Activated CD4-positive, alpha-beta T cell treated with anti-CD3 and anti-CD28 coated beads, Interleukin-2, amount 10 ng/mL, durations not matched to agents 7 days and 5 days (primary cell): ENCODE measurements at regions not wholly inside any gene's neighbourhood (a gene's known extent, or its start where the extent isn't known, plus 50 kb on each side); places are given as distances from the start of the nearest gene placed in this dataset.

ENCODE experiments used
- CTCF ChIA-PET: fragments of 350-600 bp; sonication (Branson Sonifier 250); formaldehyde crosslinking; loops from one replicate; lab custom pipeline; 2021; ENCODE audit warnings: antibody characterized with exemption; lab: Charles Lee
- POLR2A ChIA-PET: fragments of 350-600 bp; sonication (Branson Sonifier 250); formaldehyde crosslinking; loops from one replicate; lab custom pipeline; 2021; ENCODE audit warnings: antibody characterized with exemption; lab: Charles Lee
- DNase-seq: peaks from one replicate; pipeline ENCODE4 v3.0.0-alpha.2; 2020
- H3K27ac Mint-ChIP-seq: one replicate; pipeline ENCODE4 v1.8.0; 2021; ENCODE audit warnings: mild to moderate bottlenecking, moderate library complexity, mixed read lengths
- H3K27me3 Mint-ChIP-seq: one replicate; pipeline ENCODE4 v1.8.0; 2021; ENCODE audit warnings: mixed read lengths
- H3K36me3 Mint-ChIP-seq: one replicate; pipeline ENCODE4 v1.8.0; 2021; ENCODE audit warnings: low read depth, mixed read lengths
- H3K4me1 Mint-ChIP-seq: one replicate; pipeline ENCODE4 v1.8.0; 2021; ENCODE audit warnings: mixed read lengths
- H3K4me3 Mint-ChIP-seq: one replicate; pipeline ENCODE4 v1.8.0; 2021; ENCODE audit warnings: mild to moderate bottlenecking, moderate library complexity, mixed read lengths
- H3K9me3 Mint-ChIP-seq: one replicate; pipeline ENCODE4 v1.8.0; 2021; ENCODE audit warnings: mixed read lengths

GRCh38 chr10:44660271-44660670 is 250.9 kb upstream of the TMEM72 start:
- no peaks in the 10 kb centered on the region for H3K36me3 Mint-ChIP-seq
- H3K27me3 Mint-ChIP-seq: peaks cover 3% of the 10 kb centered on the region
- no peak for DNase-seq
- ChIA-PET POLR2A (no interaction called here), CTCF (no interaction called here)
- no peaks in the 10 kb centered on the region for H3K4me1 Mint-ChIP-seq
- H3K4me3 Mint-ChIP-seq: no peak overlapping the region
- H3K27ac Mint-ChIP-seq: no peak overlapping the region
- H3K9me3 Mint-ChIP-seq: no peaks in the 10 kb centered on the region

- no peaks in the 10 kb centered on the region for H3K4me1 Mint-ChIP-seq
- ChIA-PET CTCF (no interaction called here), POLR2A (no interaction called here)
- H3K27ac Mint-ChIP-seq: no peak overlapping the region
- no peak for DNase-seq
- H3K4me3 Mint-ChIP-seq: no peak overlapping the region
- no peaks in the 10 kb centered on the region for H3K36me3 Mint-ChIP-seq
- peaks cover 3% of the 10 kb centered on the region for H3K27me3 Mint-ChIP-seq
- H3K9me3 Mint-ChIP-seq: no peaks in the 10 kb centered on the region
Observed at GRCh38 chr10:44662051-44662450, 249.1 kb upstream of the TMEM72 start.

- Mint-ChIP-seq H3K27ac (no peak overlapping the region), H3K27me3 (no peaks in the 10 kb centered on the region), H3K9me3 (peaks cover 2% of the 10 kb centered on the region), H3K4me1 (no peaks in the 10 kb centered on the region), H3K4me3 (no peak overlapping the region), H3K36me3 (no peaks in the 10 kb centered on the region)
- DNase-seq: no peak
- POLR2A ChIA-PET: no interaction called here
- CTCF ChIA-PET: no interaction called here
Observed at GRCh38 chr10:44668336-44668735, 242.8 kb upstream of the TMEM72 start.

- POLR2A ChIA-PET: no interaction called here
- no peak overlapping the region for H3K27ac Mint-ChIP-seq
- H3K4me3 Mint-ChIP-seq: no peak overlapping the region
- H3K27me3 Mint-ChIP-seq: no peaks in the 10 kb centered on the region
- DNase-seq: no peak
- no peaks in the 10 kb centered on the region for H3K36me3 Mint-ChIP-seq
- no peaks in the 10 kb centered on the region for H3K4me1 Mint-ChIP-seq
- CTCF ChIA-PET: no interaction called here
- peaks cover 2% of the 10 kb centered on the region for H3K9me3 Mint-ChIP-seq
Observed at GRCh38 chr10:44671319-44671718, 239.8 kb upstream of the TMEM72 start.

DNA sequence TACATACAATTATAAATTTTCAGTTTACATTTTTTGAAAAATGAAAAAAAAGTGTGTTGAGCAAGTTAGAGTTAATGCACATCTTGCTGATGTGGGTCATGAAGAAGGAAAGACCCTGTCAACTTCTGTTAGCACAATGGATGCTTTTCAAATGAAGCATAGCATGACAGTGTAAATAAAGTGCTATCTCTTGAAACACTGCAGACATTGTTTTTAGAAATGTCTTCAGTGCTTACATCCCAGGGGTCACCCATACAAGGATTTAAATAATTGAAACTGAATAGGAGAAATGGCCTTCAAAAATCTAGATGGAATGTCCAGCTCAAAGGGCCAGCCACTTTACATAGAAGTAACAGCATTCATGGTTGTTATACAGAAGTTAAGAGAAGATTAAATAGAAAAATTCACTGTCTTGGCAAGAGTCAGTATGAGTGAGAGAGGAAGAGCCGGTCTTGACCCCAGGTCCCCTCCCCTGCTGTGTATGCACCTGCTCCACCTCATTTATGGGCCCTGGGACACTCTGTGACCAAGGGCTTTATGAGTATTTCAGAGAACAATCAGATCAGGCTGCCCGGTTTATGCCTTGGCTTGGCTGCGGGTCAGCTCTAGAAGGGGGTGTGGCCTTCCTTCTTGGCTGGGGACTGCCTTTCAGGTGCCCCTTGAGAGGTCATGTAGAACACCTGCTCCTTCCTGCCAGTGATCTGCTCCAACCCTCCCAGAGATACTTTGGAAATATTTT is 237.7 kb upstream of the TMEM72 start:
- DNase-seq: no peak
- Mint-ChIP-seq H3K27ac (no peak overlapping the region), H3K4me1 (no peaks in the 10 kb centered on the region), H3K27me3 (peaks cover 4% of the 10 kb centered on the region), H3K36me3 (no peaks in the 10 kb centered on the region), H3K9me3 (no peaks in the 10 kb centered on the region), H3K4me3 (no peak overlapping the region)
- POLR2A ChIA-PET: no interaction called here
- CTCF ChIA-PET: no interaction called here

DNA sequence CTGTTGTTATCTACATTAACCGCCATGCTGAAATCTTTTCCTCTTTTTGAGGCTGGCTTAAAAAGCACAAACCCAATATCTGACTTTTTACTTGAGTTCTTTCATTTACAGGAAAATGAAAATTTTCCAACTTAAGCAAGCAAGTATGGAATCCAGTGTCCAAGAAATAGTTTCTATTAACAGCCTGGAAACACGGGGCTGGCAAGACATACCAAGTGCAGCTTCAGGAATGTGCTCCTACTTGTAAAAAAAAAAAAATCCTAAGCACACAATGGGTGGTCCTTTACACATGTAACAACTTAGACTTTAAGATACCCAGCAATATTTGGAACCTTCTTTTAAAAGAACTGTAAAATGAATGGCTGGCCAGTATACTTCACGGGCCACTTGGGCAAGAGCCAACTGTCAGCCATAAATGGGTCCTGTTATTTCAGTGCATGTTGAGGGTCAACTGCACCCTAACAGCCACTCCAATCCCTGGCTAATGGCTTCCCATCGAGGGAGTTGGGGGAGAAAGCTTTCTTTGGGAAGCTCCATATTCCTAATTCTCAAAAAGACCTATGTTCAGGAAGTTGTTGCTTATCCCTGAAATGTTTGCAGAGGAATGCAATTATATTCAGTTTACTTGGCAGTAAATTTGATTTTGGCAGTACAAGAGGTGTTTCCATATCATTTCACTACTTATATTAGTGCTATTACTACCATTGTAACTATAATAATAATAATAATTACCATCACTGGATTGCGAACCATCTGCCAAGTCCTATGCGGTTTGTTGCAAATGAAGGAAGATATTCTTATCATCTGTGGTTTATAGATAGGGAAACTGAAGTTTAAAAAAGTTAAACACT is 236.4 kb upstream of the TMEM72 start:
- no peaks in the 10 kb centered on the region for H3K36me3 Mint-ChIP-seq
- ChIA-PET POLR2A (no interaction called here), CTCF (no interaction called here)
- DNase-seq: no peak
- H3K4me1 Mint-ChIP-seq: no peaks in the 10 kb centered on the region
- H3K27me3 Mint-ChIP-seq: peaks cover 4% of the 10 kb centered on the region
- no peak overlapping the region for H3K4me3 Mint-ChIP-seq
- no peak overlapping the region for H3K27ac Mint-ChIP-seq
- H3K9me3 Mint-ChIP-seq: no peaks in the 10 kb centered on the region

DNA sequence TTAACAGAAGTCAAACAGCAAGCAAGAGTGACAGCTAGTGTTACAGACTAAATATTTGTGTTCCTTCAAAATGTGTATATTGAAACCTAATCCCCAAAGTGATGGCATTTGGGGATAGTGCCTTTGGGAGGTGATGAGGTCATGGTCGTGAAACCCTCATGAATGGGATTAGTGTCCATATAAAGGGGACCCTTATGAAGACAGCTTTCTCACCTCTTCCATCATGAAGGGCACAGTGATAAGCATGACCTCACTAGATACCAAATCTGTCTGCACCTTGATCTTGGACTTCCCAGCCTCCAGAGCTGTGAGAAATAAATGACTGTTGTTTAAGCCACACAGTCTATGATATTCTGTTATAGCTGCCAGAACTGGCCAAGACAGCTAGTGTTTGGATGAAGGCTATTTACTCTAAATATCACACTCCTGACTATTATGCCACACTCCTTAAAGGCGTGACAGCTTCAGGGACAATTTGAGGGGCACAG is 235.7 kb upstream of the TMEM72 start:
- Mint-ChIP-seq H3K27me3 (peaks cover 4% of the 10 kb centered on the region), H3K4me1 (no peaks in the 10 kb centered on the region), H3K9me3 (no peaks in the 10 kb centered on the region), H3K27ac (no peak overlapping the region), H3K36me3 (no peaks in the 10 kb centered on the region), H3K4me3 (no peak overlapping the region)
- no peak for DNase-seq
- POLR2A ChIA-PET: no interaction called here
- CTCF ChIA-PET: no interaction called here

DNA sequence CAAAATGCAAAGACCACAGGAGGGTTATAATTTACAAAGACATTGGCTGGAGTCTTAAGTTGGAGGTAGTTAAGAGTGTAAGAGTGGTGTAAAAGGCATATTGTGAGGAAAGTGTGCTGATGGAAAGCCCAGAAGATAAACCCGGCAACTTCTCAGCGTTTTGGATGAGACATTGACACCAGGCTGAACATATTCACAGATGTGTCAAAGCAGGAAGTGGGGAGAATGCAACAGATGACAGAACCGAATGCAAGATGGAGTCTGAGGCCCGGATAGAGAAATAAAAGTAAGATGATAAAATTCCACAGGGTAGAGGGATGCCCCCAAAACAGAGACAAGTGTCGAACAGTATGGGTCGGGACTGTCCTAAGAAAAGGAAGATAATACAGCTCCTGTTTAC is 230.4 kb upstream of the TMEM72 start:
- Mint-ChIP-seq H3K4me3 (no peak overlapping the region), H3K36me3 (no peaks in the 10 kb centered on the region), H3K27me3 (peaks cover 4% of the 10 kb centered on the region), H3K4me1 (no peaks in the 10 kb centered on the region), H3K27ac (no peak overlapping the region), H3K9me3 (no peaks in the 10 kb centered on the region)
- DNase-seq: no peak
- POLR2A ChIA-PET: no interaction called here
- CTCF ChIA-PET: no interaction called here

GRCh38 chr10:44682507-44682906 is 228.6 kb upstream of the TMEM72 start:
- DNase-seq: no peak
- no peaks in the 10 kb centered on the region for H3K27me3 Mint-ChIP-seq

GRCh38 chr10:44684661-44685060 is 226.5 kb upstream of the TMEM72 start:
- ChIA-PET CTCF (no interaction called here), POLR2A (no interaction called here)
- H3K4me3 Mint-ChIP-seq: no peak overlapping the region
- H3K4me1 Mint-ChIP-seq: no peaks in the 10 kb centered on the region
- no peaks in the 10 kb centered on the region for H3K27me3 Mint-ChIP-seq
- H3K27ac Mint-ChIP-seq: no peak overlapping the region
- no peaks in the 10 kb centered on the region for H3K36me3 Mint-ChIP-seq
- H3K9me3 Mint-ChIP-seq: no peaks in the 10 kb centered on the region
- DNase-seq: no peak

More at GRCh38 chr10:44682507-44682906, 228.6 kb upstream of the TMEM72 start:
- no peak overlapping the region for H3K4me3 Mint-ChIP-seq
- H3K36me3 Mint-ChIP-seq: no peaks in the 10 kb centered on the region
- H3K4me1 Mint-ChIP-seq: no peaks in the 10 kb centered on the region
- no peak overlapping the region for H3K27ac Mint-ChIP-seq
- no peaks in the 10 kb centered on the region for H3K9me3 Mint-ChIP-seq
- POLR2A ChIA-PET: no interaction called here
- CTCF ChIA-PET: no interaction called here

DNA sequence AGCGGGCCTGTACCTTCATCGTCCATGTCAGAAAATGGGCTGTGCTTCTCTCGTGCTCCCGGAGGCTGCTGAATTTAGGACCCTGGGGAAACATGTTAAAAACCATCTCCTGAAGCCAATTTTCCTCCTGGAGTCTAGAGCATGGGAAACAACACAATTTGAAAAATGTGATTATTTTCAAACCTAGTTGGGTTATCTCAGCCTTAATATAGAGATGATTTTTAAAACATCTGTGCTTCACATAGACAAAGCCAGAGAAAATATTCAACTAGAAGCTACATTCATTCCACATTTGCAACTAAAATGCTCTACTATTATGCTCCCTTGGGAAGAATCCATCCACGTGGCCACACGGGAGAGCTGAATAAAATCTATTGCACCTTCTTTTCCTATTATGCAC is 225.9 kb upstream of the TMEM72 start:
- POLR2A ChIA-PET: no interaction called here
- Mint-ChIP-seq H3K9me3 (no peaks in the 10 kb centered on the region), H3K4me3 (no peak overlapping the region), H3K27ac (no peak overlapping the region), H3K27me3 (no peaks in the 10 kb centered on the region), H3K4me1 (no peaks in the 10 kb centered on the region), H3K36me3 (no peaks in the 10 kb centered on the region)
- DNase-seq: no peak
- CTCF ChIA-PET: no interaction called here

DNA sequence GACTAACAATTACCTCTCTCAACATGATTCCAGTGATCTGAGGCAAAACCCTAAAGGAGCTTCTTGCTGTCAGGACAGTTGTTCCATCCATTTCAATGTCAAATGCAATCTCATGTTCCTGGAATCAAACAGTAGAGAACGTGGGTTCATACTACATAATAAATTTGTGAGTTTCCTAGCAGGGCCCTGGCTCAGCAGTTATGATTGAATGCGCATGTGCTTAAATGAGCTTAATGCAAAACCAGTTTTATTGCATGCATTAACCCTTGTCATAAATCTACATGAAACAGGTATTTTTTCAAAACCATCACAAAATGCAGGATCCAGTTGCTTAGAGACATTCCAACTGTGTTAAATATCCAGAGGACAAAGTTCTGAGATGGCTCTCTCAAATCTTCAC is 225.4 kb upstream of the TMEM72 start:
- no peaks in the 10 kb centered on the region for H3K9me3 Mint-ChIP-seq
- H3K4me3 Mint-ChIP-seq: no peak overlapping the region
- no peaks in the 10 kb centered on the region for H3K4me1 Mint-ChIP-seq
- no peaks in the 10 kb centered on the region for H3K27me3 Mint-ChIP-seq
- DNase-seq: no peak
- H3K36me3 Mint-ChIP-seq: no peaks in the 10 kb centered on the region
- CTCF ChIA-PET: no interaction called here
- POLR2A ChIA-PET: no interaction called here
- H3K27ac Mint-ChIP-seq: no peak overlapping the region

GRCh38 chr10:44689368-44689767 is 221.8 kb upstream of the TMEM72 start:
- no peak for DNase-seq
- ChIA-PET POLR2A (no interaction called here), CTCF (interaction anchor here (0.6 kb wide), 1 partner anchor 804 kb away, joined by 4 read pairs; no protein-coding TSS in a partner anchor)
- no peak overlapping the region for H3K4me3 Mint-ChIP-seq
- no peaks in the 10 kb centered on the region for H3K36me3 Mint-ChIP-seq
- no peak overlapping the region for H3K27ac Mint-ChIP-seq
- no peaks in the 10 kb centered on the region for H3K4me1 Mint-ChIP-seq
- H3K9me3 Mint-ChIP-seq: no peaks in the 10 kb centered on the region
- no peaks in the 10 kb centered on the region for H3K27me3 Mint-ChIP-seq
